GM12891 (cell line): ENCODE measurements at regions not wholly inside any gene's neighbourhood (a gene's known extent, or its start where the extent isn't known, plus 50 kb on each side); places are given as distances from the start of the nearest gene placed in this dataset.

Experiments used
- POLR2A ChIP-seq: IDR thresholded peaks from 2 replicates; pipeline ENCODE4 v1.6.1; 2011; ENCODE audit warnings: low read depth, low read length, control low read depth
- POLR2AphosphoS5 ChIP-seq: IDR thresholded peaks from 2 replicates; pipeline ENCODE4 v1.6.1; 2011; ENCODE audit warnings: low read depth, low read length, control low read depth

DNA sequence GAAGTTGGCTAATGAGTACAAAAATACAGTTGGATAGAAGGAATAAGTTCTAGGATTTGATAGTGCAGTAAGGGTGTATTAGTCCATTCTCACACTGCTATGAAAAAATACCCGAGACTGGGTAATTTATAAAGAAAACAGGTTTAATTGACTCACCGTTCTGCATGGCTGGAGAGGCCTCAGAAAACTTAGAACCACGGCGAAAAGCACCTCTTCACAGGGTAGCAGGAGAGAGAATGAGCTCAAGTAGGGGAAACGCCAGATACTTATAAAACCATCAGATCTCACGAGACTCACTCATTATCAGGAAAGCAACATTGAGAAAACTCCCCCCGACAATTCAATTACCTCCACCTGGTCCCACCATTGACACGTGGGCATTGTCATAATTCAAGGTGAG, 483.3 kb downstream of the TUSC7 start:
- no peak for TF ChIP-seq POLR2AphosphoS5
- no peak for TF ChIP-seq POLR2A
